H9 (cell line): ENCODE measurements at regions not wholly inside any gene's neighbourhood (a gene's known extent, or its start where the extent isn't known, plus 50 kb on each side); places are given as distances from the start of the nearest gene placed in this dataset.

Source experiments
- DNase-seq: peaks from one replicate; pipeline ENCODE4 v3.0.0-alpha.2; 2017
- H2AFZ ChIP-seq: one replicate; pipeline ENCODE4 v1.6.1; 2013; ENCODE audit warnings: mild to moderate bottlenecking, low read length, control low read depth, moderate library complexity
- H2AK5ac ChIP-seq: 2 replicates; pipeline ENCODE4 v1.6.1; 2013; ENCODE audit warnings: low read length, control low read depth, mixed read lengths; ENCODE audit not compliant: insufficient read length
- H2BK120ac ChIP-seq: one replicate; pipeline ENCODE4 v1.6.1; 2013; ENCODE audit warnings: low read depth, mild to moderate bottlenecking, low read length, control low read depth, inconsistent platforms; ENCODE audit not compliant: poor library complexity, severe bottlenecking
- H2BK12ac ChIP-seq: 2 replicates; pipeline ENCODE4 v1.6.1; 2013; ENCODE audit warnings: low read length, control low read depth, mixed read lengths, low read depth; ENCODE audit not compliant: insufficient read length
- H2BK15ac ChIP-seq: 2 replicates; pipeline ENCODE4 v1.6.1; 2013; ENCODE audit warnings: low read depth, low read length, control low read depth
- H2BK20ac ChIP-seq: one replicate; pipeline ENCODE4 v1.6.1; 2013; ENCODE audit warnings: low read depth, mild to moderate bottlenecking, low read length, control low read depth, inconsistent platforms; ENCODE audit not compliant: poor library complexity, severe bottlenecking
- H2BK5ac ChIP-seq: 2 replicates; pipeline ENCODE4 v1.6.1; 2013; ENCODE audit warnings: low read length, control low read depth, mixed read lengths; ENCODE audit not compliant: insufficient read length
- H3K14ac ChIP-seq: 2 replicates; pipeline ENCODE4 v1.6.1; 2013; ENCODE audit warnings: low read length, control low read depth; ENCODE audit not compliant: insufficient read depth
- H3K18ac ChIP-seq: 2 replicates; pipeline ENCODE4 v1.6.1; 2013; ENCODE audit warnings: low read depth, mild to moderate bottlenecking, mixed read lengths, low read length, control low read depth; ENCODE audit not compliant: insufficient read length
- H3K23ac ChIP-seq: 2 replicates; pipeline ENCODE4 v1.6.1; 2013; ENCODE audit warnings: low read length, control low read depth, mixed read lengths, low read depth; ENCODE audit not compliant: insufficient read length
- H3K23me2 ChIP-seq: 2 replicates; pipeline ENCODE4 v1.6.1; 2013; ENCODE audit warnings: low read depth, mild to moderate bottlenecking, mixed read lengths, low read length, control low read depth; ENCODE audit not compliant: insufficient read length, poor library complexity, severe bottlenecking
- H3K27ac ChIP-seq: 2 replicates; pipeline ENCODE4 v1.5.1; 2013; ENCODE audit warnings: low read length, control low read depth, mixed read lengths, low read depth; ENCODE audit not compliant: insufficient read length
- H3K27me3 ChIP-seq: 2 replicates; pipeline ENCODE4 v1.6.1; 2013; ENCODE audit warnings: low read length, control low read depth, inconsistent platforms; ENCODE audit not compliant: insufficient read depth
- H3K4ac ChIP-seq: 2 replicates; pipeline ENCODE4 v1.6.1; 2013; ENCODE audit warnings: low read depth, mild to moderate bottlenecking, control low read depth, inconsistent platforms, low read length, moderate library complexity
- H3K4me1 ChIP-seq: 2 replicates; pipeline ENCODE4 v1.6.1; 2013; ENCODE audit warnings: low read length, control low read depth, inconsistent platforms; ENCODE audit not compliant: insufficient read depth
- H3K4me2 ChIP-seq: 2 replicates; pipeline ENCODE4 v1.6.1; 2013; ENCODE audit warnings: low read length, control low read depth, mixed read lengths; ENCODE audit not compliant: insufficient read length, insufficient read depth
- H3K56ac ChIP-seq: 2 replicates; pipeline ENCODE4 v1.6.1; 2013; ENCODE audit warnings: low read depth, mild to moderate bottlenecking, mixed read lengths, low read length, control low read depth; ENCODE audit not compliant: insufficient read length
- H3K79me1 ChIP-seq: 2 replicates; pipeline ENCODE4 v1.6.1; 2013; ENCODE audit warnings: low read depth, mild to moderate bottlenecking, moderate library complexity, low read length, control low read depth, inconsistent platforms; ENCODE audit not compliant: insufficient read depth, poor library complexity, severe bottlenecking
- H3K79me2 ChIP-seq: 2 replicates; pipeline ENCODE4 v1.6.1; 2013; ENCODE audit warnings: low read length, control low read depth, inconsistent platforms; ENCODE audit not compliant: insufficient read depth
- H3K9ac ChIP-seq: 2 replicates; pipeline ENCODE4 v1.6.1; 2013; ENCODE audit warnings: low read length, control low read depth, mixed read lengths; ENCODE audit not compliant: insufficient read length; ENCODE audit errors: extremely low read depth
- H3K9me3 ChIP-seq: one replicate; pipeline ENCODE4 v1.6.1; 2013; ENCODE audit warnings: low read depth, low read length, inconsistent platforms; ENCODE audit not compliant: control insufficient read depth
- H3T11ph ChIP-seq: one replicate; pipeline ENCODE4 v1.6.1; 2013; ENCODE audit warnings: mild to moderate bottlenecking, low read length, control low read depth, inconsistent platforms
- H4K20me1 ChIP-seq: one replicate; pipeline ENCODE4 v1.6.1; 2013; ENCODE audit not compliant: control insufficient read depth, insufficient read length, insufficient read depth
- H4K5ac ChIP-seq: 2 replicates; pipeline ENCODE4 v1.6.1; 2013; ENCODE audit warnings: low read depth, mild to moderate bottlenecking, mixed read lengths, low read length, control low read depth; ENCODE audit not compliant: insufficient read length
- H4K8ac ChIP-seq: replicated peaks from 2 replicates; pipeline ENCODE4 v1.6.1; 2013; ENCODE audit warnings: low read length, control low read depth, mixed read lengths, low read depth; ENCODE audit not compliant: insufficient read length
- H4K91ac ChIP-seq: 2 replicates; pipeline ENCODE4 v1.6.1; 2013; ENCODE audit warnings: low read depth, mild to moderate bottlenecking, moderate library complexity, mixed read lengths, low read length, control low read depth; ENCODE audit not compliant: insufficient read length
- H3K27ac Mint-ChIP-seq, 3 experiments: 2 replicates in 2 of 3; 3 replicates in 1 of 3; pipeline ENCODE4 v1.8.0; 2020 to 2021; ENCODE audit warnings: mixed read lengths in 3 of 3, mild to moderate bottlenecking in 1 of 3, moderate library complexity in 1 of 3
- H3K27me3 Mint-ChIP-seq: 2 replicates; pipeline ENCODE4 v1.8.0; 2021; ENCODE audit warnings: low read depth, mild to moderate bottlenecking, moderate library complexity, mixed read lengths
- H3K36me3 Mint-ChIP-seq, 3 experiments: 2 replicates in 2 of 3; 3 replicates in 1 of 3; pipeline ENCODE4 v1.8.0; 2020 to 2021; ENCODE audit warnings: low read depth in 3 of 3, mixed read lengths in 3 of 3; ENCODE audit not compliant: insufficient read depth in 1 of 3
- H3K4me1 Mint-ChIP-seq, 2 experiments: 2 replicates each; pipeline ENCODE4 v1.8.0; 2020; ENCODE audit warnings: mixed read lengths in 2 of 2
- H3K4me3 Mint-ChIP-seq, 2 experiments: 2 replicates in 1 of 2; 3 replicates in 1 of 2; pipeline ENCODE4 v1.8.0; 2020 to 2021; ENCODE audit warnings: mild to moderate bottlenecking in 2 of 2, mixed read lengths in 2 of 2, moderate library complexity in 1 of 2
- H3K9me3 Mint-ChIP-seq, 2 experiments: 2 replicates in 1 of 2; 3 replicates in 1 of 2; pipeline ENCODE4 v1.8.0; 2020; ENCODE audit warnings: mild to moderate bottlenecking in 2 of 2, mixed read lengths in 2 of 2, moderate library complexity in 1 of 2
- CTCF ChIP-seq: fragments of 200-600 bp; sonication (generic); conservative IDR thresholded peaks from 3 replicates; pipeline ENCODE4 v1.8.0; 2021; ENCODE audit warnings: antibody characterized with exemption, mild to moderate bottlenecking
- WGBS: extraction: QIAGEN DNeasy Blood & Tissue Kit; methylation state at CpG from one replicate; pipeline ENCODE4 v1.1.7; 2013; ENCODE audit warnings: missing lambda C conversion rate, low lambda C conversion rate, mixed read lengths; ENCODE audit not compliant: insufficient read length; ENCODE audit errors: extremely low coverage; 5-methylcytosine and 5-hydroxymethylcytosine counted together

- no peak overlapping the region for H3K18ac ChIP-seq
- no peak overlapping the region for H2BK12ac ChIP-seq
- H3K4me1 Mint-ChIP-seq: no peaks in the 10 kb centered on the region
- H3K23me2 ChIP-seq: no peaks in the 10 kb centered on the region
- no peak overlapping the region for H2BK20ac ChIP-seq
- no peak overlapping the region for H3K27ac ChIP-seq
- no peak for TF ChIP-seq CTCF
- no peaks in the 10 kb centered on the region for H4K20me1 ChIP-seq
- H2BK5ac ChIP-seq: no peak overlapping the region
- no peak overlapping the region for H2BK120ac ChIP-seq
- no peak overlapping the region for H2AFZ ChIP-seq
- H3K27me3 Mint-ChIP-seq: no peaks in the 10 kb centered on the region
- no peak overlapping the region for H3K56ac ChIP-seq
- H3K4me1 ChIP-seq: no peaks in the 10 kb centered on the region
- H3T11ph ChIP-seq: no peak overlapping the region
- no peak overlapping the region for H2BK15ac ChIP-seq
- H3K27ac Mint-ChIP-seq: no peak overlapping the region
- H3K14ac ChIP-seq: no peak overlapping the region
- H4K8ac ChIP-seq: no peak overlapping the region
- no peak overlapping the region for H3K9ac ChIP-seq
- no peak overlapping the region for H3K4ac ChIP-seq
- no CpG with 5 or more reads among the region's 3 CpGs for WGBS
- no peak overlapping the region for H3K4me2 ChIP-seq
- no peak overlapping the region for H4K91ac ChIP-seq
- no peak for DNase-seq
- no peak overlapping the region for H3K4me3 Mint-ChIP-seq
- no peak overlapping the region for H2AK5ac ChIP-seq
- peaks cover 0 to 2% of the 10 kb centered on the region in 2 experiments; a peak in 1 of 5 replicates for H3K9me3 Mint-ChIP-seq
- no peaks in the 10 kb centered on the region for H3K79me1 ChIP-seq
- H3K27me3 ChIP-seq: no peaks in the 10 kb centered on the region
- no peaks in the 10 kb centered on the region for H3K36me3 Mint-ChIP-seq
- H3K79me2 ChIP-seq: no peaks in the 10 kb centered on the region
- H4K5ac ChIP-seq: no peak overlapping the region
- no peaks in the 10 kb centered on the region for H3K9me3 ChIP-seq
- H3K23ac ChIP-seq: no peak overlapping the region
These were observed 142.7 kb upstream of the ATP11B start for GRCh38 chr3:182650568-182651128.
